Fibroblast of lung (primary cell): ENCODE measurements at regions not wholly inside any gene's neighbourhood (a gene's known extent, or its start where the extent isn't known, plus 50 kb on each side); places are given as distances from the start of the nearest gene placed in this dataset.

Experiments
- EZH2 ChIP-seq: IDR thresholded peaks from 2 replicates; pipeline ENCODE4 v1.5.1; 2012; ENCODE audit warnings: low read length, control low read depth, mild to moderate bottlenecking; ENCODE audit errors: missing control alignments
- TF ChIP-seq, protein P1 (sequence below), 2 donors: IDR thresholded peaks in 1 of 2; conservative IDR thresholded peaks in 1 of 2; 1 replicate in 1 of 2; 2 replicates in 1 of 2; pipeline ENCODE4 v1.5.1; 2011 to 2012; ENCODE audit warnings: low read length in 2 of 2, control low read depth in 1 of 2, inconsistent platforms in 1 of 2, low read depth in 1 of 2, mild to moderate bottlenecking in 1 of 2

- TF ChIP-seq, protein P1, sequence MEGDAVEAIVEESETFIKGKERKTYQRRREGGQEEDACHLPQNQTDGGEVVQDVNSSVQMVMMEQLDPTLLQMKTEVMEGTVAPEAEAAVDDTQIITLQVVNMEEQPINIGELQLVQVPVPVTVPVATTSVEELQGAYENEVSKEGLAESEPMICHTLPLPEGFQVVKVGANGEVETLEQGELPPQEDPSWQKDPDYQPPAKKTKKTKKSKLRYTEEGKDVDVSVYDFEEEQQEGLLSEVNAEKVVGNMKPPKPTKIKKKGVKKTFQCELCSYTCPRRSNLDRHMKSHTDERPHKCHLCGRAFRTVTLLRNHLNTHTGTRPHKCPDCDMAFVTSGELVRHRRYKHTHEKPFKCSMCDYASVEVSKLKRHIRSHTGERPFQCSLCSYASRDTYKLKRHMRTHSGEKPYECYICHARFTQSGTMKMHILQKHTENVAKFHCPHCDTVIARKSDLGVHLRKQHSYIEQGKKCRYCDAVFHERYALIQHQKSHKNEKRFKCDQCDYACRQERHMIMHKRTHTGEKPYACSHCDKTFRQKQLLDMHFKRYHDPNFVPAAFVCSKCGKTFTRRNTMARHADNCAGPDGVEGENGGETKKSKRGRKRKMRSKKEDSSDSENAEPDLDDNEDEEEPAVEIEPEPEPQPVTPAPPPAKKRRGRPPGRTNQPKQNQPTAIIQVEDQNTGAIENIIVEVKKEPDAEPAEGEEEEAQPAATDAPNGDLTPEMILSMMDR (conservative IDR thresholded peaks at IDR 0.05 in 1 of 2, IDR thresholded peaks at IDR 0.05 in 1 of 2; ENCODE audit: low read depth in 1 of 2, low read length in 2 of 2), result no peak
- no peak for TF ChIP-seq EZH2
Observed at GRCh38 chr6:113600551-113601339, 256.4 kb upstream of the MARCKS start.
